HuH-7.5 (cell line): ENCODE measurements at regions not wholly inside any gene's neighbourhood (a gene's known extent, or its start where the extent isn't known, plus 50 kb on each side); places are given as distances from the start of the nearest gene placed in this dataset.
"Not testable (repeated sequence)": the region's sequence is repeated elsewhere in the genome, so short reads cannot be mapped to it uniquely, and the experiment has no call there.

Experiments
- DNase-seq: peaks from one replicate; pipeline ENCODE4 v3.0.0; 2011; ENCODE audit warnings: low spot score

DNA sequence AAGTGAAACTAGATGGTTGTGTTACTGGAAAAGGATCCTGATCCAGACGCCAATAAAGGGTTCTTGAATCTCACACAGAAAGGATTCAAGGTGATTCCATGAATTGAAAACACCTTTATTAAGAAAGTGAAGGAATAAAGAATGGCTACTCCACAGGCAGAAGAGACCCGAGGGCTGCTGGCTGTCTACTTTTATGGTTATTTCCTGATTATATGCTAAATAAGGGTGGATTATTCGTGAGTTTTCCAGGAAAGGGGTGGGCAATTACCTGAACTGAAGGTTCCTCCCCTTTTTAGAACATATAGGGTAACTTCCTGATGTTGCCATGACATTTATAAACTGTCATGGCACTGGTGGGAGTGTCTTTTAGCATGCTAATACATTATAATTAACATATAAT is 50.9 kb upstream of the WARS2 start:
- DNase-seq: no peak

DNA sequence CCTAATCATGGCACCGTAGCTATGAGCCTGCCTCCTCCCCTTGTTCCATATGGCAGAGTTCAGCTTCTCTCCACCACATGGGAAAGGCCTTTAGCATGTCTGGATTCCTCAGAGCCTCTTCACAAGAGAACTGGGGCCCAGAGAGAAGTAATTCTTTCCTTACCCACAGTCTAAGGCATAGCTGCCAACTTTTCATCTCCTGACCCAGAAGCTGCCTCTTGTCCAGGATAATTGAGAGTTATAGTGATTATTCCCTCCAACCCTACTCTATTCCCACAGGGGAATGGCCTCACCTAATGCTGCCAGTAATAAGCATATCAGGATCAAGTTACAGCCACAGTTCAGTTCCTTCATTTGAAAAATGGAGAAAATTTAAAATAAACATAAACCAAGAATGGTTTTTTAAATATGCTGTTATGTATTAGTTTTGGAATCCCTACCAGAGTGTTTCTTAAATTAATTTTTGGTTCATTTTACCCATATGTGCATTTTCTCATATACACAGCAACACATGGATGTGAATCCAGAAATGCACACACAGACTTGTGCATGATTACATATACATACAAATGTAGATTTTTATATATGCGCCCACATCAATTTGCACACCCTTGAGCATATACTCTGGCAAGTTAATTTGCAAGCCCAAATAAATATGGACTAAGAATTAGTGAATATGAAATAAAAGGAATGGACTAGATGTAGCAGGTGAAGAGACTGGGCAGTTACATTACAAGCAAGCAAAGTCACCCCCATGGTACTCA is 63.9 kb upstream of the WARS2 start:
- no peak for DNase-seq

GRCh38 chr1:119204961-119205357 is 64.5 kb upstream of the WARS2 start:
- no peak for DNase-seq

DNA sequence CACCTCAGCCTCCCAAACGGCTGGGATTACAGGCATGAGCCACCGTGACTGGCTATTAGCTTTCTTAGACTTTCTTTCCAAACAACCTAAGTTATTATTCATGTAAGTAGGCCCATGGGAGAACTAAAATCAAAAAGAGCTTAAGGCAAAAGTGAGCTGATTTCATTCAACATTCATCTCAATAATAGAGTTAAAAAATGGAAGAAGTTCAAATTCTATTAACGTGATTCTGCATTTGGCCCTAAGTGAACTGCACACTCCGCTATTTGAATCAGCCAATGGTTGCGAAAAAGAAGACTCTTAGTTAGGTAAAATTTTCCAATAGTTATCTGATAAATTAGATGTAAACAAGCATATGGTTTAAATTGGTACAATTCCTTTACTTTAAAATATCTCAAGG is 68.6 kb upstream of the WARS2 start:
- no peak for DNase-seq

- DNase-seq: no peak
Observed at GRCh38 chr1:119209596-119210295, 69.3 kb upstream of the WARS2 start.

DNA sequence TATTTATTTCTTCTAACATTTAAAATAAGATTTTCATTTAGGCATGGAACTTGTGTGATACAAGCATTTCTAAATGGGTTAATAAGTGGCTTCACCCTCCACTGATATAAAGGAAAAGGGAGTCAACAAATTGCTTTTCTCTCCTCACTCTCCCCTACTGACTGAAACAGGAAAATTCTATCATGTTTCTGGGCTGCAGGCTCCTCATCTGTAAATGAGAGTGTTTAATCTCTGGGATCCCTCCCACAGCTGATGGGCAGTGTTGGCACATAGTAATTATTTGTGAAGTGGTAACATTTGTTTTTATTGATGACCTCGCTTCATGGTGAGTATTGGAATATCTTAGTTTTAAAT is 69.8 kb upstream of the WARS2 start:
- DNase-seq: no peak

DNA sequence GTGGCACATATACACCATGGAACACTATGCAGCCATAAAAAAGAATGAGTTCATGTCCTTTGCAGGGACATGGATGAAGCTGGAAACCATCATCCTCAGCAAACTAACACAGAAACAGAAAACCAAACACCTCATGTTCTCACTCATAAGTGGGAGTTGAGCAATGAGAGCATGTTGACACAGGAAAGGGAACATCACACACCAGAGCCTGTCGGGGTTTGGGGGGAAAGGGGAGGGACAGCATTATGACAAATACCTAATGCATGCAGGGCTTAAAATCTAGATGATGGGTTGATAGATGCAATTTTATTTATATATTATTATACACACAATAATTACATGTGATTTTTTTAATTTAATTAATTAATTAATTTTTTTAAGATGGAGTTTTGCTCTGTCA is 72.8 kb upstream of the WARS2 start:
- not testable (repeated sequence) for DNase-seq

DNA sequence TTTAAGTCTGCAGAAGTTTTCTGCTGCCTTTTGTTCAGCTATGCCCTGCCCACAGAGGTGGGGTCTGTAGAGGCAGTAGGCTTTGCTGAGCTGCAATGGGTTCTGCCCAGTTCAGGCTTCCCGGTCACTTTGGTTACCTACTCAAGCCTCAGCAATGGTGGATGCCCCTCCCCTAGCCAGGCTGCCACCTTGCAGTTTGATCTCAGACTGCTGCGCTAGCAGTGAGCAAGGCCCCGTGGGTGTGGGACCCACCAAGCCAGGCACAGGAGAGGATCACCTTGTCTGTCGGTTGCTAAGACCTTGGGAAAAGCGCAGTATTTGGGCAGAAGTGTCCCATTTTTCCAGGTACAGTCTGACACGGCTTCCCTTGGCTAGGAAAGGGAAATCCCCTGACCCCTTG is 74.5 kb upstream of the WARS2 start:
- DNase-seq: not testable (repeated sequence)

GRCh38 chr1:119217309-119217828 is 76.9 kb upstream of the WARS2 start:
- DNase-seq: no peak

DNA sequence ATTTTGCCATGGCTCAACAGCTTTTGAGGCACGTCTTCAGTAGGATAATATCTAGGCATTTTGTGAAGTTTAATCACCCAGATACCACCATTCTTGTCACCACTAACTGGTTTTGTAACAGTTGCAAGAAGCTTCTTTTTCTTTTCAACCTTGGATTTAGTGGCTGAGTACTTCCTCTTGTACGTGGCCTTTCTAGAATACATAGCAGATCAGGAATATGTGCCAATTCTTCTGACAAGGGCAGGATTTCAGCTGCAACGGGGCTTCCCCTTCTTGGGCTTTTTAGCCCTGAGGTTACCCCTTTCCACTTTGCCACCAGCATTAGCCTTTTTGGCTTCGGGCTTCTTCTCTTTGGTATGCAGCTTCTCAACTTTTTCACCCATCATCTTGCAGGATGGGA is 79.3 kb upstream of the WARS2 start:
- DNase-seq: no peak

GRCh38 chr1:119220991-119221390 is 80.5 kb upstream of the WARS2 start:
- no peak for DNase-seq

- DNase-seq: no peak
Observed at GRCh38 chr1:119222271-119222670, 81.8 kb upstream of the WARS2 start.

GRCh38 chr1:119225265-119225664 is 84.8 kb upstream of the WARS2 start:
- DNase-seq: no peak

GRCh38 chr1:119225831-119226230 is 85.4 kb upstream of the WARS2 start:
- no peak for DNase-seq

- DNase-seq: no peak
Observed at GRCh38 chr1:119226321-119226720, 85.9 kb upstream of the WARS2 start.

DNA sequence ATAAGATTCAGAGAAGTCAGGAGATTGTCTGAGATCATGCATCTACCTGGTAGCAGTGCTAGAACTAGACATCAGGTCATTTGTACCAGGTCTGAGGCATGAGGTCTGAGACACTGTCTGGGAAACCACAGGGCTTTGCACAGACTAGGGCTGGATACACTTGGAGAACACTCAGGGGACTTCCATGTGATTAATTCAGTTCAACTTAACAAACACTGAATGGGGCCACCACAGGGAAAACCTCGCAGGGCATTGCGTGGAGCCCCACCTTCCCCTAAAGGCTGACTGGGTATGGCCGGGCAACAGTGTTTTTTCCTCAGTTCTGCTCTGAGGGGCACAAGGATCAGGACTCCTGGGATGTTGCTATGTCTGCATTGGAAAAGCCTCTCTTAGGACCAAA is 86.5 kb upstream of the WARS2 start:
- no peak for DNase-seq

GRCh38 chr1:119227456-119227855 is 87.0 kb upstream of the WARS2 start:
- no peak for DNase-seq

- no peak for DNase-seq
Observed at GRCh38 chr1:119228335-119229080, 88.1 kb upstream of the WARS2 start.

DNA sequence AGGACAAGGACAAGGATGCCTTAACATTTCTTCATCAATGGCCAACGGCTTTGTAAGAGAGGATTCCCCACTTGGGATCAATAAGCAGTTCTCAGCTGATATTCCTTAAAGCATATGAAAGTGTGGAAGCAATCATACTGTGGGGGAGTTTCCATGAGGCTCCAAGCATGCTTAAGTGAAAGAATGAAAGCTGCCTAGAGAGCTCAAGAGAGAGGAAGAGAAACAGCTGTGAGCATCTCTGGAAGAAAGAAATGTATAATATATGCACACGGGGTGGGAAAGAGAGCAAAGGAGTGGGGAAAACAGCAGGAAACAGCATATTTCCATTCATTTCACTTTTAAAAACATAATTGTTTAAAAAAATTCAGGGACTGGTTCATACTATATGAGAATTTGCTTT is 94.7 kb upstream of the WARS2 start:
- DNase-seq: no peak

DNA sequence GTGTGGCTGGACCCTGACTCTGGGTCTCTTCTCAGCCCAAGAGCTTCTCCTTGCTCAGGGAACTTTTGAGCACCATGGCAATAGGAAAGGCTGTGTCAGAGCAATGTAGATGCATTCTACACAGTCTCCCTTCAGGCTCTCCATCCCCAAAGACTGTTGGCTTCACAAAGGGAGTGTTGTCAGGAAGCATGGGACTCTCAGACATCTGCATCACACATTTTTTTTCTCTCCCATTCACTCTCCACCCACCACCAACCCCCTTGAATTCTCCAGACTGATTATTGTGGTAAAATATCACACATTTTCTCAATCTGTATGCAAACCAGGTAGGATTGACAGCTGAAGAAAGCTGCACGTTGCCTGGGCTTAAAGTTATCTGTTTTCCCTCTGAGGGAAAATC is 105.4 kb upstream of the WARS2 start:
- no peak for DNase-seq

DNA sequence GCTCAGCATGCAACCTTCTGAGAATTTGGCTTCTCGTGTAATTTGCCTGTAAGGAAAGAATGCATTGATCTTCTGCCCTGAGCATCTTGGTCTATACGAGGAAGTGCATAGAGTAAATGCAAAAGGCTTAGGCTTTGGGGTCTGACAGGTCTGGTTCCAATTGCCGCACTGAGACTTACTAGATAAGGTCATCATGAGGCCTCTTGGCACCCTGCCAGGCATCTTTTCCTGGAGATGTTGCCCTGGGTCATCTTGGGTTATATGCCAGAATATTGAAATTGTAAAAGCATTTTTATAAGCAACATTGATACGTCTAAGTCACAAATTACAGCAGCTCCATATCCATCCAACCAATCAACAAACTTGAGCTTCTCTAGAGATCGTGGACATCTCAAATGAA is 108.8 kb upstream of the WARS2 start:
- DNase-seq: no peak

GRCh38 chr1:119250299-119250698 is 109.8 kb upstream of the WARS2 start:
- no peak for DNase-seq

- no peak for DNase-seq
Observed at GRCh38 chr1:119251751-119252150, 111.3 kb upstream of the WARS2 start.
